ENCODE measurements at regions not wholly inside any gene's neighbourhood (a gene's known extent, or its start where the extent isn't known, plus 50 kb on each side); places are given as distances from the start of the nearest gene placed in this dataset.

GRCh38 chr5:19369048-19369447 is 619.0 kb downstream of the CDH18 start:
- Histone ChIP-seq H3K79me2 (ENCODE audit: insufficient read depth, low read depth) (no peaks in the 10 kb centered on the region), H3K4me1 (ENCODE audit: low read depth, poor library complexity, severe bottlenecking) (no peaks in the 10 kb centered on the region)

GRCh38 chr5:19369561-19369960 is 618.4 kb downstream of the CDH18 start:
- Histone ChIP-seq H3K27me3 (ENCODE audit: insufficient read depth, low read depth) (no peaks in the 10 kb centered on the region), H3K9ac (no peak overlapping the region), H2AFZ (ENCODE audit: low read depth) (no peak overlapping the region), H3K36me3 (ENCODE audit: insufficient read depth) (no peaks in the 10 kb centered on the region), H3K79me2 (ENCODE audit: insufficient read depth, low read depth) (no peaks in the 10 kb centered on the region), H3K4me1 (ENCODE audit: low read depth, poor library complexity, severe bottlenecking) (no peaks in the 10 kb centered on the region), H3K4me2 (no peak overlapping the region), H3K4me3 (IDR thresholded peaks at IDR 0.05; ENCODE audit: insufficient read depth, low read depth, low read length) (no peak overlapping the region), H3K27ac (no peak overlapping the region), H4K20me1 (ENCODE audit: insufficient read depth) (no peaks in the 10 kb centered on the region)
- TF ChIP-seq CTCF (conservative IDR thresholded peaks at IDR 0.05; ENCODE audit: low read depth, low read length), result no peak

More at GRCh38 chr5:19369048-19369447, 619.0 kb downstream of the CDH18 start:
- Histone ChIP-seq H3K9ac (no peak overlapping the region), H4K20me1 (ENCODE audit: insufficient read depth) (no peaks in the 10 kb centered on the region), H3K27me3 (ENCODE audit: insufficient read depth, low read depth) (no peaks in the 10 kb centered on the region), H3K27ac (no peak overlapping the region), H3K4me2 (no peak overlapping the region), H2AFZ (ENCODE audit: low read depth) (no peak overlapping the region), H3K4me3 (IDR thresholded peaks at IDR 0.05; ENCODE audit: insufficient read depth, low read depth, low read length) (no peak overlapping the region), H3K36me3 (ENCODE audit: insufficient read depth) (no peaks in the 10 kb centered on the region)
- TF ChIP-seq CTCF (conservative IDR thresholded peaks at IDR 0.05; ENCODE audit: low read depth, low read length), result no peak

- Histone ChIP-seq H3K4me2 (no peak overlapping the region), H4K20me1 (ENCODE audit: insufficient read depth) (no peaks in the 10 kb centered on the region), H3K36me3 (ENCODE audit: insufficient read depth) (no peaks in the 10 kb centered on the region), H3K9ac (no peak overlapping the region), H3K79me2 (ENCODE audit: insufficient read depth, low read depth) (no peaks in the 10 kb centered on the region), H2AFZ (ENCODE audit: low read depth) (no peak overlapping the region), H3K27me3 (ENCODE audit: insufficient read depth, low read depth) (no peaks in the 10 kb centered on the region), H3K4me3 (IDR thresholded peaks at IDR 0.05; ENCODE audit: insufficient read depth, low read depth, low read length) (no peak overlapping the region), H3K4me1 (ENCODE audit: low read depth, poor library complexity, severe bottlenecking) (no peaks in the 10 kb centered on the region), H3K27ac (no peak overlapping the region)
- TF ChIP-seq CTCF (conservative IDR thresholded peaks at IDR 0.05; ENCODE audit: low read depth, low read length), result no peak
These were observed 617.2 kb downstream of the CDH18 start for GRCh38 chr5:19370655-19371386.

- H3K9ac ChIP-seq, result no peak overlapping the region
- H3K4me3 ChIP-seq (IDR thresholded peaks at IDR 0.05; ENCODE audit: insufficient read depth, low read depth, low read length), result no peak overlapping the region
- no peak overlapping the region for H2AFZ ChIP-seq (ENCODE audit: low read depth)
- no peak for TF ChIP-seq CTCF (conservative IDR thresholded peaks at IDR 0.05; ENCODE audit: low read depth, low read length)
- H3K4me2 ChIP-seq, result no peak overlapping the region
- no peak overlapping the region for H3K27ac ChIP-seq
- no peaks in the 10 kb centered on the region for H3K27me3 ChIP-seq (ENCODE audit: insufficient read depth, low read depth)
- H4K20me1 ChIP-seq (ENCODE audit: insufficient read depth), result no peaks in the 10 kb centered on the region
- no peaks in the 10 kb centered on the region for H3K4me1 ChIP-seq (ENCODE audit: low read depth, poor library complexity, severe bottlenecking)
- H3K79me2 ChIP-seq (ENCODE audit: insufficient read depth, low read depth), result no peaks in the 10 kb centered on the region
- no peaks in the 10 kb centered on the region for H3K36me3 ChIP-seq (ENCODE audit: insufficient read depth)
These were observed 599.6 kb downstream of the CDH18 start for GRCh38 chr5:19388391-19388790.
